Spinal cord (tissue), 9 donors: ENCODE measurements at regions not wholly inside any gene's neighbourhood (a gene's known extent, or its start where the extent isn't known, plus 50 kb on each side); places are given as distances from the start of the nearest gene placed in this dataset.

ENCODE experiments used
- DNase-seq, 6 donors: peaks; one replicate each; pipeline versions ENCODE4 v3.0.0 to v3.0.0-alpha.2; 2013 to 2015; ENCODE audit warnings: low spot score in 6 of 6, low read depth in 4 of 6
- H3K27ac ChIP-seq: one replicate; pipeline ENCODE4 v1.5.1; 2013; ENCODE audit warnings: low read depth, low read length, control low read depth
- H3K27me3 ChIP-seq: one replicate; pipeline ENCODE4 v1.6.1; 2013; ENCODE audit warnings: low read length; ENCODE audit not compliant: control insufficient read depth, insufficient read depth
- H3K36me3 ChIP-seq: one replicate; pipeline ENCODE4 v1.6.1; 2013; ENCODE audit warnings: low read length; ENCODE audit not compliant: control insufficient read depth, insufficient read depth
- H3K4me1 ChIP-seq: one replicate; pipeline ENCODE4 v1.6.1; 2013; ENCODE audit warnings: low read length; ENCODE audit not compliant: control insufficient read depth, insufficient read depth
- H3K4me3 ChIP-seq: one replicate; pipeline ENCODE4 v1.5.1; 2013; ENCODE audit warnings: low read depth, low read length, control low read depth
- H3K9me3 ChIP-seq: one replicate; pipeline ENCODE4 v1.6.1; 2013; ENCODE audit warnings: low read length; ENCODE audit not compliant: control insufficient read depth, insufficient read depth
- WGBS: methylation state at CpG from one replicate; pipeline ENCODE4 v1.1.5; 2013; ENCODE audit warnings: missing lambda C conversion rate; ENCODE audit not compliant: insufficient coverage; 5-methylcytosine and 5-hydroxymethylcytosine counted together
- donor health status: healthy.

- WGBS = no CpG with 5 or more reads among the region's 4 CpGs
Observed at GRCh38 chr4:162565730-162566129, 401.9 kb upstream of the FSTL5 start.

GRCh38 chr4:162560073-162560472, 396.3 kb upstream of the FSTL5 start:
- no peak for DNase-seq
- Histone ChIP-seq H3K36me3 (no peaks in the 10 kb centered on the region), H3K9me3 (no peaks in the 10 kb centered on the region), H3K4me1 (no peaks in the 10 kb centered on the region), H3K4me3 (no peak overlapping the region), H3K27ac (no peak overlapping the region), H3K27me3 (no peaks in the 10 kb centered on the region)
- WGBS = no CpG with 5 or more reads among the region's 1 CpG

More at GRCh38 chr4:162565730-162566129, 401.9 kb upstream of the FSTL5 start:
- Histone ChIP-seq H3K27ac (no peak overlapping the region), H3K9me3 (no peaks in the 10 kb centered on the region), H3K27me3 (no peaks in the 10 kb centered on the region), H3K4me1 (no peaks in the 10 kb centered on the region), H3K4me3 (no peak overlapping the region), H3K36me3 (no peaks in the 10 kb centered on the region)
- no peak for DNase-seq

GRCh38 chr4:162557516-162558106, 393.8 kb upstream of the FSTL5 start:
- H3K9me3 ChIP-seq = no peaks in the 10 kb centered on the region
- H3K27me3 ChIP-seq = no peaks in the 10 kb centered on the region
- no peaks in the 10 kb centered on the region for H3K36me3 ChIP-seq
- WGBS = 73% methylated on average over 2 of the region's 4 CpGs
- no peak for DNase-seq
- no peak overlapping the region for H3K4me3 ChIP-seq
- no peaks in the 10 kb centered on the region for H3K4me1 ChIP-seq
- H3K27ac ChIP-seq = no peak overlapping the region

DNA sequence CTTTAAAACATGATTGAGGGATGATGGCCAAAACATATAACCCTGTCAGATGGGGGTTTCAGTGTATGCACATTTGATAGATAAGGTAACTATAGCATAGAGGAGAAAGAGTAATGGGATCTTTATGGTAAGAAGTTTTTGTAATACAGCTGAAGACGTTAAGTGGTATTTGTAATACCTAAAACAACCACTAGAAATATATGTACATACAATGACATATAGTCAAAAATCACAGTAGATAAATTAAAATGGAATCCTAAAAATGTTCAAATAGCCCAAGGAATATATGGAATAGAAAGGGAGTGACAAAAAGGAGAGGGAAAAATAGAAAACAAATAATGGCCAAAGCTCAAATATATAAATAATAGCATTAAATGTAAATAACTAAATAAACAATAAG, 371.3 kb upstream of the FSTL5 start:
- no peak overlapping the region for H3K27ac ChIP-seq
- H3K36me3 ChIP-seq = no peaks in the 10 kb centered on the region
- no peaks in the 10 kb centered on the region for H3K9me3 ChIP-seq
- DNase-seq = no peak
- no peak overlapping the region for H3K4me3 ChIP-seq
- no peaks in the 10 kb centered on the region for H3K27me3 ChIP-seq
- no peaks in the 10 kb centered on the region for H3K4me1 ChIP-seq
- WGBS = no CpG with 5 or more reads among the region's 1 CpG

- no peak overlapping the region for H3K4me3 ChIP-seq
- no peak overlapping the region for H3K27ac ChIP-seq
- peak in 1 of 6 donors; percentile 17 for DNase-seq
- WGBS = 32% methylated on average over 2 of the region's 4 CpGs
- no peaks in the 10 kb centered on the region for H3K36me3 ChIP-seq
- no peaks in the 10 kb centered on the region for H3K4me1 ChIP-seq
- H3K27me3 ChIP-seq = no peaks in the 10 kb centered on the region
- H3K9me3 ChIP-seq = no peaks in the 10 kb centered on the region
Observed at GRCh38 chr4:162523171-162523570, 359.4 kb upstream of the FSTL5 start.

- Histone ChIP-seq H3K4me1 (no peaks in the 10 kb centered on the region), H3K27ac (no peak overlapping the region), H3K27me3 (no peaks in the 10 kb centered on the region), H3K9me3 (no peaks in the 10 kb centered on the region), H3K4me3 (no peak overlapping the region), H3K36me3 (no peaks in the 10 kb centered on the region)
- WGBS = no CpG with 5 or more reads among the region's 1 CpG
- no peak for DNase-seq
Observed at GRCh38 chr4:162522724-162523123, 358.9 kb upstream of the FSTL5 start.

DNA sequence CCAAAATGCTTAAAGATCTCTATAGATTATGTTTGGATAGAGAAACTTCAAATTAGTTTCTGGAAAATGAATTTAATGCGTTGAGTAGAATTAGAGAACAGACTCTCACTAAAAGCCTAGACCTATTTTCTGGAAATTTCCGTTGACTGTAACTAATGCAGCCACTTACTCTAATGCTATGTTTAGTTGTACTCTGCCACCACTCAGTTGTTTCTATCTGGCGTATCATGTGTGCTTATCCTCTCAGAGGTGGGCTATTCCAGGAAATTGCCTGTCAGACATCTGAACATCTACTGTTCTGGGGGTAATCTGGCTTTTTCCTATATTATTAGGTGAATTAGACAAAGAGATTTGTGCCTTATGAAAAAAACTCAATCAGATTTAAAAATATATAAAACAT, 347.1 kb upstream of the FSTL5 start:
- H3K36me3 ChIP-seq = no peaks in the 10 kb centered on the region
- no peak overlapping the region for H3K4me3 ChIP-seq
- no peaks in the 10 kb centered on the region for H3K9me3 ChIP-seq
- WGBS = no CpG with 5 or more reads among the region's 3 CpGs
- no peak for DNase-seq
- H3K27me3 ChIP-seq = no peaks in the 10 kb centered on the region
- H3K4me1 ChIP-seq = no peaks in the 10 kb centered on the region
- no peak overlapping the region for H3K27ac ChIP-seq

GRCh38 chr4:162510115-162510514, 346.3 kb upstream of the FSTL5 start:
- Histone ChIP-seq H3K36me3 (no peaks in the 10 kb centered on the region), H3K27me3 (no peaks in the 10 kb centered on the region), H3K4me3 (no peak overlapping the region), H3K4me1 (no peaks in the 10 kb centered on the region), H3K9me3 (no peaks in the 10 kb centered on the region), H3K27ac (no peak overlapping the region)
- WGBS = 71% methylated on average over 2 of the region's 4 CpGs
- DNase-seq = no peak

DNA sequence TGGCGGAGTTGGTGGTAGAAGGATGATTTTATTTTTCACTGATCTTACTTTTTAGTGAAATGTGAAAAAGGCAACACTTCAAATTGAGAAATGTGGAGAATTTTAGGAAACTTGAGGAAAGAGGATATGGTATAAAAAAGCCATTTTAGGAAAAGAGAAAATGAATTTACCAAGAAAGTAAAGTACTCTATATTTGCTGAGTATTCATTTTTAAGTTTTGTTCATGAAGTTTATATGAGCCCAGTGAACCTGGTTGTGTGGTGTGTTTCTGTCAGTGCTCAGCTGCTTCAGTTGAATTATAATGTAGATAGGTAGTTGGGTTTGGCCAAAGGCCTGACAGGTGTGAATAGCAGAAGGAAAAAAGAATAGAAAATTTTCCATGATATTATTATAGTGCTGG, 345.5 kb upstream of the FSTL5 start:
- WGBS = no CpG with 5 or more reads among the region's 1 CpG
- no peaks in the 10 kb centered on the region for H3K4me1 ChIP-seq
- no peaks in the 10 kb centered on the region for H3K36me3 ChIP-seq
- H3K4me3 ChIP-seq = no peak overlapping the region
- H3K27ac ChIP-seq = no peak overlapping the region
- DNase-seq = no peak
- no peaks in the 10 kb centered on the region for H3K27me3 ChIP-seq
- no peaks in the 10 kb centered on the region for H3K9me3 ChIP-seq

- Histone ChIP-seq H3K9me3 (no peaks in the 10 kb centered on the region), H3K27me3 (no peaks in the 10 kb centered on the region), H3K36me3 (no peaks in the 10 kb centered on the region), H3K27ac (no peak overlapping the region), H3K4me1 (no peaks in the 10 kb centered on the region), H3K4me3 (no peak overlapping the region)
- 100% methylated on average over 2 of the region's 2 CpGs for WGBS
- DNase-seq = no peak
Observed at GRCh38 chr4:162506253-162506652, 342.5 kb upstream of the FSTL5 start.
